Trophoblast cell (in vitro differentiated cells and primary cell): ENCODE measurements at regions not wholly inside any gene's neighbourhood (a gene's known extent, or its start where the extent isn't known, plus 50 kb on each side); places are given as distances from the start of the nearest gene placed in this dataset.

Experiments
- DNase-seq, 2 donors: peaks; one replicate each; pipeline ENCODE4 v3.0.0-alpha.2; 2016
- H2AFZ ChIP-seq: 2 replicates; pipeline ENCODE4 v1.6.1; 2013; ENCODE audit warnings: low read length, moderate library complexity, mild to moderate bottlenecking; ENCODE audit not compliant: insufficient read depth, poor library complexity
- H2AK5ac ChIP-seq: 2 replicates; pipeline ENCODE4 v1.6.1; 2013; ENCODE audit warnings: mild to moderate bottlenecking, low read length
- H2BK120ac ChIP-seq: 2 replicates; pipeline ENCODE4 v1.6.1; 2013; ENCODE audit warnings: low read length, mild to moderate bottlenecking, moderate library complexity; ENCODE audit not compliant: insufficient read depth, poor library complexity
- H2BK12ac ChIP-seq: 2 replicates; pipeline ENCODE4 v1.6.1; 2013; ENCODE audit warnings: mild to moderate bottlenecking, low read length, moderate library complexity
- H2BK5ac ChIP-seq: 2 replicates; pipeline ENCODE4 v1.6.1; 2013; ENCODE audit warnings: low read length, low read depth, moderate library complexity, mild to moderate bottlenecking; ENCODE audit not compliant: poor library complexity
- H3K14ac ChIP-seq: 2 replicates; pipeline ENCODE4 v1.6.1; 2013; ENCODE audit warnings: mild to moderate bottlenecking, low read length
- H3K18ac ChIP-seq: 2 replicates; pipeline ENCODE4 v1.6.1; 2013; ENCODE audit warnings: mild to moderate bottlenecking, low read length
- H3K23ac ChIP-seq: 2 replicates; pipeline ENCODE4 v1.6.1; 2013; ENCODE audit warnings: low read length
- H3K27ac ChIP-seq: 2 replicates; pipeline ENCODE4 v1.5.1; 2013; ENCODE audit warnings: low read depth, mild to moderate bottlenecking, inconsistent platforms, low read length, moderate library complexity
- H3K27me3 ChIP-seq: 2 replicates; pipeline ENCODE4 v1.6.1; 2013; ENCODE audit warnings: inconsistent platforms, mild to moderate bottlenecking, low read length, moderate library complexity; ENCODE audit not compliant: insufficient read depth
- H3K36me3 ChIP-seq, 2 experiments: 1 replicate in 1 of 2; 2 replicates in 1 of 2; pipeline ENCODE4 v1.6.1; 2013; ENCODE audit warnings: low read length in 2 of 2, mild to moderate bottlenecking in 2 of 2, moderate library complexity in 1 of 2; ENCODE audit not compliant: insufficient read depth in 2 of 2, control insufficient read depth in 1 of 2
- H3K4ac ChIP-seq: 2 replicates; pipeline ENCODE4 v1.6.1; 2013; ENCODE audit warnings: low read depth, mild to moderate bottlenecking, low read length, moderate library complexity
- H3K4me1 ChIP-seq, 2 experiments: 1 replicate in 1 of 2; 2 replicates in 1 of 2; pipeline ENCODE4 v1.6.1; 2013; ENCODE audit warnings: low read length in 2 of 2, mild to moderate bottlenecking in 2 of 2, moderate library complexity in 1 of 2; ENCODE audit not compliant: insufficient read depth in 2 of 2, control insufficient read depth in 1 of 2
- H3K4me2 ChIP-seq: 2 replicates; pipeline ENCODE4 v1.6.1; 2013; ENCODE audit warnings: inconsistent platforms, mild to moderate bottlenecking, low read length, moderate library complexity
- H3K4me3 ChIP-seq: 2 replicates; pipeline ENCODE4 v1.5.1; 2013; ENCODE audit warnings: mild to moderate bottlenecking, low read depth, low read length, inconsistent platforms
- H3K79me1 ChIP-seq: one replicate; pipeline ENCODE4 v1.6.1; 2013; ENCODE audit warnings: low read length
- H3K79me2 ChIP-seq: 2 replicates; pipeline ENCODE4 v1.6.1; 2013; ENCODE audit warnings: low read length, mild to moderate bottlenecking; ENCODE audit not compliant: control insufficient read depth, insufficient read depth, poor library complexity
- H3K9ac ChIP-seq: 2 replicates; pipeline ENCODE4 v1.6.1; 2013; ENCODE audit warnings: mild to moderate bottlenecking, low read length
- H3K9me3 ChIP-seq: 2 replicates; pipeline ENCODE4 v1.6.1; 2013; ENCODE audit warnings: low read depth, mild to moderate bottlenecking, control low read depth, inconsistent platforms, low read length; ENCODE audit not compliant: insufficient read depth
- H4K12ac ChIP-seq: 2 replicates; pipeline ENCODE4 v1.6.1; 2013; ENCODE audit warnings: low read depth, mild to moderate bottlenecking, low read length, moderate library complexity
- H4K8ac ChIP-seq: 2 replicates; pipeline ENCODE4 v1.6.1; 2013; ENCODE audit warnings: low read depth, mild to moderate bottlenecking, low read length, moderate library complexity
- H4K91ac ChIP-seq: one replicate; pipeline ENCODE4 v1.6.1; 2013; ENCODE audit warnings: low read depth, mild to moderate bottlenecking, low read length, moderate library complexity
- WGBS: extraction: QIAGEN DNeasy Blood & Tissue Kit; methylation state at CpG from one replicate; pipeline ENCODE4 v1.1.7; 2013; ENCODE audit warnings: missing lambda C conversion rate; ENCODE audit not compliant: insufficient read length, insufficient coverage; ENCODE audit errors: extremely low coverage; 5-methylcytosine and 5-hydroxymethylcytosine counted together

DNA sequence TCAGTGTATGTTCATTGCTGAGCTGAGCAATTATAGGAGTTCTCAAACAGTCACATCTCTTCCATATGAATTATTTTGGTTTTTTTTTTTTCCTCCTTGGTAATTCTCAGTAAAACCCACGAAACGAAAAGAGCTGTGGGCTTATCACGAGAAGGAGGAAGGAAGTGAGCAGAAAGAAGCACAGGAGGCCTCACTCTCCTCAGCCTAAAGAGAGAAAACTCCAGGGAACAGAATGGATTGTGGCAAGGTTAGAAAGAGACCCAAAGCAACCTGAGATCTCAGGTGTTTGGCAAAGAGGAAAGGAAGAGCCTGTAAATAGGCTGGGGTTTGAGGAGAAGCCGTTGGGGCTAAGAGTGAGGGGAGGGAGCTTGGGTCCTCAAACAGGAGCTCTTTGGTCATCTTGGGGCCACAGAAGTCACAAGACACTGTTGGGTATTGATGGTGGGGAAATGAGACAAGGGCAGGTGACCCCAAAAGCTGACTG is 67.8 kb upstream of the CITED2 start:
- Histone ChIP-seq H4K91ac (no peak overlapping the region), H4K12ac (no peak overlapping the region), H3K27me3 (no peaks in the 10 kb centered on the region), H3K9ac (no peak overlapping the region), H2BK120ac (no peak overlapping the region), H3K79me2 (no peaks in the 10 kb centered on the region), H3K27ac (no peak overlapping the region), H3K9me3 (no peaks in the 10 kb centered on the region), H3K36me3 (no peaks in the 10 kb centered on the region), H3K4ac (no peak overlapping the region), H3K23ac (no peak overlapping the region), H3K79me1 (no peaks in the 10 kb centered on the region), H2AK5ac (no peak overlapping the region), H3K18ac (no peak overlapping the region), H2BK5ac (no peak overlapping the region), H3K4me3 (no peak overlapping the region), H3K4me2 (no peak overlapping the region), H2AFZ (no peak overlapping the region), H3K14ac (no peak overlapping the region), H4K8ac (no peak overlapping the region), H2BK12ac (peak overlapping the region; percentile 23), H3K4me1 (no peaks in the 10 kb centered on the region)
- DNase-seq, result no peak
- WGBS, result no CpG with 5 or more reads among the region's 4 CpGs

GRCh38 chr6:139439349-139439748 is 64.9 kb upstream of the CITED2 start:
- Histone ChIP-seq H3K14ac (no peak overlapping the region), H3K9ac (no peak overlapping the region), H3K23ac (no peak overlapping the region), H2BK120ac (no peak overlapping the region), H3K79me1 (no peaks in the 10 kb centered on the region), H3K4me1 (no peaks in the 10 kb centered on the region), H3K36me3 (no peaks in the 10 kb centered on the region), H2AFZ (no peak overlapping the region), H3K18ac (no peak overlapping the region), H3K4me3 (no peak overlapping the region), H3K79me2 (no peaks in the 10 kb centered on the region), H2BK5ac (no peak overlapping the region), H3K9me3 (no peaks in the 10 kb centered on the region), H2BK12ac (no peak overlapping the region), H4K91ac (no peak overlapping the region), H3K27ac (no peak overlapping the region), H3K4me2 (no peak overlapping the region), H4K8ac (no peak overlapping the region), H3K4ac (no peak overlapping the region), H4K12ac (no peak overlapping the region), H2AK5ac (no peak overlapping the region), H3K27me3 (no peaks in the 10 kb centered on the region)
- no CpG with 5 or more reads among the region's 6 CpGs for WGBS
- DNase-seq, result peak in 1 of 2 donors; percentile 28

DNA sequence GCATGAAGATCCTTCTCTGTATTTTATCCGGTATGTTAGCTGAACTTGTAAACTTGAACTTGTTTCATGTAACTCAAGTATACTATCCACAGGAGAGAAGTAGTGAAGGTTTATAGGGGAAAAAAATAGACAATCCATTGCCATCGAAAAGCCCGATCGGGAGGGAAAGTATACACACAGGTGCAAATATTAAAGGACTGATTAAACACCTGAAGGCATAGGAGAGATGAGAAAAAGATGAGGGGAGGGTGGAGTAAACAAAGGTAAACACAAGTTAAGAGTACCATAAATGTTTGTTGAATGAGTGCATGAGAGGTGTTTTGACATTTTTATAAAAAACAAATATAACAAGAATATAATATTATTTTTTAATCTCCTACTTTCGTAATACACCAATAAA is 64.3 kb upstream of the CITED2 start:
- Histone ChIP-seq H3K27me3 (no peaks in the 10 kb centered on the region), H2AK5ac (no peak overlapping the region), H2BK12ac (no peak overlapping the region), H3K4ac (no peak overlapping the region), H2BK120ac (no peak overlapping the region), H3K23ac (no peak overlapping the region), H3K14ac (no peak overlapping the region), H4K12ac (no peak overlapping the region), H3K36me3 (no peaks in the 10 kb centered on the region), H4K91ac (no peak overlapping the region), H3K27ac (no peak overlapping the region), H4K8ac (no peak overlapping the region), H3K4me3 (no peak overlapping the region), H3K79me1 (no peaks in the 10 kb centered on the region), H3K4me2 (no peak overlapping the region), H3K79me2 (no peaks in the 10 kb centered on the region), H2BK5ac (no peak overlapping the region), H3K9ac (no peak overlapping the region), H2AFZ (no peak overlapping the region), H3K9me3 (no peaks in the 10 kb centered on the region), H3K18ac (no peak overlapping the region), H3K4me1 (no peaks in the 10 kb centered on the region)
- DNase-seq, result peak in 1 of 2 donors; percentile 32
- no CpG with 5 or more reads among the region's 5 CpGs for WGBS

DNA sequence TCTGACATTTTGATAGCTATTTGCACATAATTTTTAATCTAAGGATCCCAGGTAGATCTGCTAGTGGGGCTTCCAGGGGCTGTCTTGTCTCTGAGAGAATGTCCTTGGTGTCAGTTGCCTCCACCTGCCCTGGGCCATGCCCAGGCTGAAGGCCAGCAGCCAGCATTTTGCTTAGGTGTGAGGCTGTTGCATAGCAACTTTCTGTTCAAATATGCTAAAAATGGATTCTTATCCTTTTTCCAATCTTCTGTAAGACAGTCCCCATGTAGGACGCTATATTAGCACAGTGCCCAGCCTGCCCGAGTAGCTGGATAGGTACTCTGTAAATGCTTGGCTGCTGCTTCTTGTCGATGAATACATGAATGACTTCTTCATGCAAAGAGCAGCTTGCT is 62.5 kb upstream of the CITED2 start:
- H3K23ac ChIP-seq, result no peak overlapping the region
- no peaks in the 10 kb centered on the region for H3K79me2 ChIP-seq
- H3K4me3 ChIP-seq, result no peak overlapping the region
- H3K27ac ChIP-seq, result no peak overlapping the region
- H3K4ac ChIP-seq, result no peak overlapping the region
- no peaks in the 10 kb centered on the region for H3K36me3 ChIP-seq
- H2AK5ac ChIP-seq, result no peak overlapping the region
- no peaks in the 10 kb centered on the region for H3K4me1 ChIP-seq
- no CpG with 5 or more reads among the region's 3 CpGs for WGBS
- no peak overlapping the region for H2BK5ac ChIP-seq
- no peak overlapping the region for H3K9ac ChIP-seq
- H2BK120ac ChIP-seq, result no peak overlapping the region
- H3K4me2 ChIP-seq, result no peak overlapping the region
- H4K8ac ChIP-seq, result no peak overlapping the region
- no peak overlapping the region for H2AFZ ChIP-seq
- H3K79me1 ChIP-seq, result no peaks in the 10 kb centered on the region
- H4K12ac ChIP-seq, result no peak overlapping the region
- H3K14ac ChIP-seq, result no peak overlapping the region
- DNase-seq, result peak; percentile 47 to 88
- no peak overlapping the region for H3K18ac ChIP-seq
- H3K9me3 ChIP-seq, result no peaks in the 10 kb centered on the region
- no peak overlapping the region for H4K91ac ChIP-seq
- no peak overlapping the region for H2BK12ac ChIP-seq
- H3K27me3 ChIP-seq, result no peaks in the 10 kb centered on the region
